MG63 (cell line): ENCODE measurements at regions not wholly inside any gene's neighbourhood (a gene's known extent, or its start where the extent isn't known, plus 50 kb on each side); places are given as distances from the start of the nearest gene placed in this dataset.

Experiments used
- DNase-seq: peaks from one replicate; pipeline ENCODE4 v3.0.0-alpha.2; 2020
- H3K27me3 ChIP-seq: fragments of 250-450 bp; sonication (Bioruptor Pico); 2 replicates; pipeline ENCODE4 v1.5.1; 2020; ENCODE audit warnings: mild to moderate bottlenecking, moderate library complexity
- H3K36me3 ChIP-seq: fragments of 250-450 bp; sonication (Bioruptor Pico); 2 replicates; pipeline ENCODE4 v1.5.1; 2020; ENCODE audit warnings: mild to moderate bottlenecking, moderate library complexity
- H3K4me3 ChIP-seq: fragments of 250-450 bp; sonication (Bioruptor Pico); 2 replicates; pipeline ENCODE4 v1.5.1; 2020; ENCODE audit warnings: mild to moderate bottlenecking, moderate library complexity
- H3K9me3 ChIP-seq: fragments of 250-450 bp; sonication (Bioruptor Pico); 2 replicates; pipeline ENCODE4 v1.5.1; 2020; ENCODE audit warnings: mild to moderate bottlenecking, moderate library complexity

GRCh38 chr13:26500618-26501320 is 56.7 kb upstream of the WASF3 start:
- no peaks in the 10 kb centered on the region for H3K9me3 ChIP-seq
- peak; percentile 34 for DNase-seq
- no peaks in the 10 kb centered on the region for H3K36me3 ChIP-seq
- no peak overlapping the region for H3K4me3 ChIP-seq
- H3K27me3 ChIP-seq: no peaks in the 10 kb centered on the region

GRCh38 chr13:26501641-26502040 is 55.8 kb upstream of the WASF3 start:
- Histone ChIP-seq H3K27me3 (no peaks in the 10 kb centered on the region), H3K4me3 (no peak overlapping the region), H3K36me3 (no peaks in the 10 kb centered on the region), H3K9me3 (no peaks in the 10 kb centered on the region)
- no peak for DNase-seq

- Histone ChIP-seq H3K4me3 (no peak overlapping the region), H3K9me3 (no peaks in the 10 kb centered on the region), H3K36me3 (no peaks in the 10 kb centered on the region), H3K27me3 (no peaks in the 10 kb centered on the region)
- peak; percentile 94 for DNase-seq
Measured at GRCh38 chr13:26502826-26503225, 54.7 kb upstream of the WASF3 start.

GRCh38 chr13:26503826-26504594 is 53.5 kb upstream of the WASF3 start:
- H3K27me3 ChIP-seq: no peaks in the 10 kb centered on the region
- no peak for DNase-seq
- no peaks in the 10 kb centered on the region for H3K9me3 ChIP-seq

More at GRCh38 chr13:26503826-26504594, 53.5 kb upstream of the WASF3 start:
- no peaks in the 10 kb centered on the region for H3K36me3 ChIP-seq
- no peak overlapping the region for H3K4me3 ChIP-seq
